Heart right ventricle (tissue), 16 donors: ENCODE measurements at regions not wholly inside any gene's neighbourhood (a gene's known extent, or its start where the extent isn't known, plus 50 kb on each side); places are given as distances from the start of the nearest gene placed in this dataset.

ENCODE experiments used
- ATAC-seq, 8 donors: fragments of 200-7000 bp; cut with Tn5 transposase; one replicate each; pipeline ENCODE4 v1.9.1; 2020; ENCODE audit warnings: mild to moderate bottlenecking in 8 of 8, moderate library complexity in 8 of 8, moderate number of reproducible peaks in 1 of 8
- DNase-seq, 2 donors: peaks; one replicate each; pipeline ENCODE4 v3.0.0-alpha.2; 2020
- H3K27ac ChIP-seq, 10 donors: fragments of 200-600 bp; sonication (generic) in 2 of 10; one replicate each; pipeline versions ENCODE4 v1.5.0 to v1.8.0; 2020 to 2022; ENCODE audit warnings: mild to moderate bottlenecking in 3 of 10
- H3K27me3 ChIP-seq, 7 donors: fragments of 200-600 bp; one replicate each; pipeline ENCODE4 v1.8.0; 2021 to 2022; ENCODE audit warnings: mild to moderate bottlenecking in 2 of 7
- H3K36me3 ChIP-seq, 9 donors: fragments of 200-600 bp; sonication (generic) in 1 of 9; one replicate each; pipeline versions ENCODE4 v1.5.0 to v1.8.0; 2020 to 2022; ENCODE audit warnings: mild to moderate bottlenecking in 2 of 9
- H3K4me1 ChIP-seq, 9 donors: fragments of 200-600 bp; sonication (generic) in 1 of 9; one replicate each; pipeline versions ENCODE4 v1.5.0 to v1.8.0; 2020 to 2022; ENCODE audit warnings: mild to moderate bottlenecking in 4 of 9
- H3K4me3 ChIP-seq, 10 donors: fragments of 200-600 bp; sonication (generic) in 2 of 10; one replicate each; pipeline versions ENCODE4 v1.5.0 to v1.8.0; 2020 to 2022; ENCODE audit warnings: mild to moderate bottlenecking in 7 of 10, moderate library complexity in 2 of 10
- H3K9me3 ChIP-seq, 11 donors: fragments of 200-600 bp in 10 of 11; sonication (generic) in 2 of 11; one replicate each; pipeline versions ENCODE4 v1.5.0 to v1.8.0; 2013 to 2022; ENCODE audit warnings: mild to moderate bottlenecking in 2 of 11, control low read depth in 1 of 11, moderate library complexity in 1 of 11
- CTCF ChIP-seq, 9 donors: fragments of 200-600 bp; sonication (generic) in 2 of 9; IDR thresholded peaks; one replicate each; pipeline versions ENCODE4 v1.5.0 to v1.8.0; 2021 to 2022; ENCODE audit warnings: antibody characterized with exemption in 9 of 9, mild to moderate bottlenecking in 5 of 9, moderate library complexity in 1 of 9
- WGBS, 2 donors: extraction: QIAGEN DNeasy Blood & Tissue Kit; methylation state at CpG; one replicate each; pipeline ENCODE4 v1.1.7; 2013; ENCODE audit warnings: inconsistent platforms in 1 of 2; 5-methylcytosine and 5-hydroxymethylcytosine counted together
- intact Hi-C, 10 donors: fragments of 100-400 bp; cut with DNase I; formaldehyde crosslinking; loops; one replicate each; pipeline versions ENCODE4 v1.11.1 to v1.14.2; 2022
- donor health status: Arrhythmogenic right ventricular cardiomyopathy.
- donor health status: ischemic (EF 13 %, LVEDD 7.1; RV severe dilation, severe dysfunction).
- donor health status: healthy with polysubstance abuse.
- donor health status: DM: no; HTN: yes; CAD: no.
- donor health status: DM: no; HTN: no; CAD: no.
- donor health status: ischemic (EF 25% LVEDD 6.9; RV normal size, moderate dysfunction).
- donor health status: ischemic (EF 25% LVEDD 5.7; RV mildly dilated, moderate dysfunction).
- donor health status: healthy.
- donor health status: DM: yes; HTN: yes; CAD: no.
- donor health status: Ischemic cardiomyopathy.
- donor health status: ischemic (EF 35%, LVEDD 5.7; RV mildly dilated, moderate dysfunction).
- donor health status: nonischemic (EF 11% LVEDD 7.7; RV severe dilation, severe dysfunction).
- donor health status: DM: yes; HTN: yes; CAD: no.
- donor health status: PGD.
- donor health status: ischemic (EF 29% LVEDD 5.4; RV normal size, mild dysfunction).
- donor health status: nonischemic (EF 23%, LVEDD 6.1; RV moderate dilation, normal function).

GRCh38 chr20:40744072-40744817 lies 55.2 kb upstream of the MAFB start:
- peaks cover 0 to 9% (median 0%) of the 10 kb centered on the region in 7 donors for H3K27me3 ChIP-seq
- 71 to 75% methylated on average over 15 of the region's 15 CpGs for whole genome bisulfite sequencing, 2 donors
- no peak for TF ChIP-seq CTCF (IDR thresholded peaks at IDR 0.05)
- no peak overlapping the region for H3K4me3 ChIP-seq
- intact Hi-C loops = loop anchor here in 8 of 10 donors (5.0 to 10.0 kb wide), 4 partner anchors 201 to 221 kb away; no protein-coding TSS in a partner anchor
- DNase-seq (no peak), ATAC-seq (no peak)
- no peaks in the 10 kb centered on the region for H3K9me3 ChIP-seq
- H3K4me1 ChIP-seq = peaks cover 0 to 1% (median 0%) of the 10 kb centered on the region in 9 donors
- H3K36me3 ChIP-seq = no peaks in the 10 kb centered on the region
- H3K27ac ChIP-seq = no peak overlapping the region

- H3K36me3 ChIP-seq = no peaks in the 10 kb centered on the region
- TF ChIP-seq CTCF (IDR thresholded peaks at IDR 0.05) = no peak
- H3K9me3 ChIP-seq = no peaks in the 10 kb centered on the region
- peaks cover 0 to 9% (median 0%) of the 10 kb centered on the region in 7 donors for H3K27me3 ChIP-seq
- DNase-seq = no peak
- ATAC-seq = no peak
- H3K4me1 ChIP-seq = peaks cover 0 to 7% (median 0%) of the 10 kb centered on the region in 9 donors
- no peak overlapping the region for H3K27ac ChIP-seq
- H3K4me3 ChIP-seq = no peak overlapping the region
- 78 to 89% methylated on average over 3 of the region's 3 CpGs for whole genome bisulfite sequencing, 2 donors
- intact Hi-C loops = loop anchor here in 8 of 10 donors (5.0 to 10.0 kb wide), 4 partner anchors 200 to 220 kb away; no protein-coding TSS in a partner anchor
Measured at GRCh38 chr20:40744818-40745175, 55.8 kb upstream of the MAFB start.

- DNase-seq = no peak
- H3K36me3 ChIP-seq = no peaks in the 10 kb centered on the region
- H3K9me3 ChIP-seq = no peaks in the 10 kb centered on the region
- no peak for ATAC-seq
- no peak overlapping the region for H3K27ac ChIP-seq
- H3K27me3 ChIP-seq = peaks cover 0 to 9% (median 0%) of the 10 kb centered on the region in 7 donors
- H3K4me3 ChIP-seq = no peak overlapping the region
- WGBS, 2 donors = 66 to 76% methylated on average over 5 of the region's 5 CpGs
- peaks cover 2 to 20% (median 7%) of the 10 kb centered on the region in 9 donors for H3K4me1 ChIP-seq
- TF ChIP-seq CTCF (IDR thresholded peaks at IDR 0.05) = no peak
- intact Hi-C loops = loop anchor here in 3 of 10 donors (10.0 kb wide), 2 partner anchors 199 to 219 kb away; no protein-coding TSS in a partner anchor
Measured at GRCh38 chr20:40746251-40746650, 57.2 kb upstream of the MAFB start.

GRCh38 chr20:40748182-40748581 lies 59.1 kb upstream of the MAFB start:
- intact Hi-C loops = loop anchor here in 3 of 10 donors (10.0 kb wide), 2 partner anchors 197 to 217 kb away; no protein-coding TSS in a partner anchor
- peaks cover 2 to 21% (median 7%) of the 10 kb centered on the region in 9 donors for H3K4me1 ChIP-seq
- 88 to 93% methylated on average over 3 of the region's 3 CpGs for WGBS, 2 donors
- TF ChIP-seq CTCF (IDR thresholded peaks at IDR 0.05) = no peak
- ATAC-seq = no peak
- no peak overlapping the region for H3K4me3 ChIP-seq
- no peaks in the 10 kb centered on the region for H3K36me3 ChIP-seq
- H3K27ac ChIP-seq = no peak overlapping the region
- H3K27me3 ChIP-seq = peaks cover 0 to 6% (median 0%) of the 10 kb centered on the region in 7 donors
- H3K9me3 ChIP-seq = no peaks in the 10 kb centered on the region
- no peak for DNase-seq
